CD14-positive monocyte (primary cell): ENCODE measurements at regions not wholly inside any gene's neighbourhood (a gene's known extent, or its start where the extent isn't known, plus 50 kb on each side); places are given as distances from the start of the nearest gene placed in this dataset.

ENCODE experiments used
- DNase-seq, 3 donors: peaks; one replicate each; pipeline ENCODE4 v3.0.0-alpha.2; 2011 to 2022
- H2AFZ ChIP-seq: 2 replicates; pipeline ENCODE4 v1.6.0; 2012; ENCODE audit warnings: mild to moderate bottlenecking, low read depth, low read length, inconsistent platforms; ENCODE audit not compliant: insufficient read depth, poor library complexity, severe bottlenecking
- H3K27ac ChIP-seq, 2 donors: 1 replicate in 1 of 2; 2 replicates in 1 of 2; pipeline ENCODE4 v1.5.1; 2012 to 2013; ENCODE audit warnings: low read length in 2 of 2, control low read depth in 1 of 2, inconsistent platforms in 1 of 2, low read depth in 1 of 2, mild to moderate bottlenecking in 1 of 2
- H3K27me3 ChIP-seq, 2 donors: one replicate each; pipeline versions ENCODE4 v1.6.0 to v1.6.1; 2011 to 2013; ENCODE audit warnings: low read length in 2 of 2; ENCODE audit not compliant: control insufficient read depth in 2 of 2, insufficient read depth in 2 of 2
- H3K36me3 ChIP-seq, 2 donors: replicated peaks in 1 of 2; 1 replicate in 1 of 2; 2 replicates in 1 of 2; pipeline versions ENCODE4 v1.5.1 to v1.6.1; 2012 to 2013; ENCODE audit warnings: low read length in 2 of 2, control low read depth in 1 of 2, inconsistent platforms in 1 of 2, mild to moderate bottlenecking in 1 of 2; ENCODE audit not compliant: insufficient read depth in 2 of 2, control insufficient read depth in 1 of 2
- H3K4me1 ChIP-seq, 2 donors: 1 replicate in 1 of 2; 2 replicates in 1 of 2; pipeline versions ENCODE4 v1.5.1 to v1.6.1; 2012 to 2013; ENCODE audit warnings: low read length in 2 of 2, control low read depth in 1 of 2, inconsistent platforms in 1 of 2, mild to moderate bottlenecking in 1 of 2, moderate library complexity in 1 of 2; ENCODE audit not compliant: insufficient read depth in 2 of 2, control insufficient read depth in 1 of 2
- H3K4me2 ChIP-seq: replicated peaks from 2 replicates; pipeline ENCODE3; 2012; ENCODE audit warnings: low read length, moderate library complexity, mild to moderate bottlenecking; ENCODE audit not compliant: poor library complexity, severe bottlenecking; ENCODE audit errors: extremely low read depth
- H3K4me3 ChIP-seq, 3 experiments: fragments of 200-600 bp in 1 of 3; sonication (generic) in 1 of 3; replicated peaks in 1 of 3; 1 replicate in 2 of 3; 2 replicates in 1 of 3; pipeline ENCODE4 v1.5.1; 2011 to 2013; ENCODE audit warnings: low read length in 3 of 3, mild to moderate bottlenecking in 3 of 3, control low read depth in 2 of 3, low read depth in 2 of 3, inconsistent platforms in 1 of 3, moderate library complexity in 1 of 3
- H3K79me2 ChIP-seq: 2 replicates; pipeline ENCODE4 v1.6.0; 2012; ENCODE audit warnings: mild to moderate bottlenecking, control low read depth, inconsistent platforms, low read length, moderate library complexity; ENCODE audit not compliant: insufficient read depth
- H3K9ac ChIP-seq: 2 replicates; pipeline ENCODE4 v1.6.0; 2017; ENCODE audit warnings: low read length, mild to moderate bottlenecking; ENCODE audit not compliant: insufficient read depth, poor library complexity, severe bottlenecking
- H3K9me3 ChIP-seq, 2 donors: replicated peaks in 1 of 2; 1 replicate in 1 of 2; 2 replicates in 1 of 2; pipeline versions ENCODE4 v1.5.1 to v1.6.1; 2012 to 2013; ENCODE audit warnings: low read length in 2 of 2, control low read depth in 1 of 2; ENCODE audit not compliant: control insufficient read depth in 1 of 2, insufficient read depth in 1 of 2
- H4K20me1 ChIP-seq: 2 replicates; pipeline ENCODE4 v1.6.0; 2012; ENCODE audit warnings: mild to moderate bottlenecking, low read length, control low read depth, moderate library complexity; ENCODE audit not compliant: insufficient read depth
- H3K27ac Mint-ChIP-seq, 7 donors: one replicate each; pipeline ENCODE4 v1.8.0; 2020; ENCODE audit warnings: mild to moderate bottlenecking in 7 of 7, mixed read lengths in 7 of 7, moderate library complexity in 6 of 7, inconsistent platforms in 2 of 7
- H3K27me3 Mint-ChIP-seq, 3 donors: one replicate each; pipeline ENCODE4 v1.8.0; 2021 to 2022; ENCODE audit warnings: low read depth in 3 of 3, mild to moderate bottlenecking in 3 of 3, mixed read lengths in 3 of 3, moderate library complexity in 3 of 3, inconsistent platforms in 1 of 3
- H3K36me3 Mint-ChIP-seq, 2 donors: one replicate each; pipeline ENCODE4 v1.8.0; 2020; ENCODE audit warnings: mixed read lengths in 2 of 2, inconsistent platforms in 1 of 2, mild to moderate bottlenecking in 1 of 2
- H3K4me1 Mint-ChIP-seq: one replicate; pipeline ENCODE4 v1.8.0; 2020; ENCODE audit warnings: mild to moderate bottlenecking, mixed read lengths
- H3K4me3 Mint-ChIP-seq, 2 donors: one replicate each; pipeline ENCODE4 v1.8.0; 2020; ENCODE audit warnings: mild to moderate bottlenecking in 2 of 2, mixed read lengths in 2 of 2, moderate library complexity in 1 of 2
- H3K9me3 Mint-ChIP-seq, 7 donors: one replicate each; pipeline ENCODE4 v1.8.0; 2020 to 2022; ENCODE audit warnings: mixed read lengths in 7 of 7, mild to moderate bottlenecking in 6 of 7, moderate library complexity in 6 of 7, inconsistent platforms in 2 of 7
- WGBS: methylation state at CpG from one replicate; pipeline ENCODE4 v1.1.5; 2013; ENCODE audit warnings: missing lambda C conversion rate; ENCODE audit not compliant: insufficient coverage; 5-methylcytosine and 5-hydroxymethylcytosine counted together
- intact Hi-C, 2 donors: fragments of 100-400 bp; cut with micrococcal nuclease; formaldehyde crosslinking; loops; one replicate each; pipeline versions ENCODE4 v1.15.0 to v1.15.1; 2023
- TF ChIP-seq, protein P1 (sequence below): fragments of 200-600 bp; IDR thresholded peaks from one replicate; pipeline ENCODE4 v1.8.0; 2022; ENCODE audit warnings: antibody characterized with exemption, mild to moderate bottlenecking

DNA sequence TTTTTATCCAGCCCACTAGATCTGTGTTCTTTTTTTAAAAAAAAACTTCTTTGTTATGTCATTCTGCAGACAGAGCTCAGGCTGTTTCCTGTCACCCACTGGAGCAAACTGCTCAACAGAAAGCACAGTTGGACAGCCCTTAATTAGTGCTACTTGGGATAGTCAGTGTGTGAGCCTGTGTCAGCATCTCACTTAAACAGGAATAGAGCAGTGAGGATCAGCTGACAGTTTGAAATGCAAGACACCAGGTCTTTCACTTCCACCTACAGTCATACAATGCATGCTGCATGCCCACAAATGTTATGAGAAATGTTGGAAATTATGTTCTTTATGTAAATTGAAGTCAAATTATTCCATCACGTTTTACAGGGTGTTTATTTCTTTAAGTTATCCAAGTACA is 174.9 kb downstream of the NR4A2 start:
- H3K27ac Mint-ChIP-seq = no peak overlapping the region
- no peak overlapping the region for H3K4me3 Mint-ChIP-seq
- Histone ChIP-seq H3K9ac (no peak overlapping the region), H3K4me2 (no peak overlapping the region), H3K36me3 (no peaks in the 10 kb centered on the region), H3K79me2 (no peaks in the 10 kb centered on the region), H3K27me3 (no peaks in the 10 kb centered on the region), H4K20me1 (no peaks in the 10 kb centered on the region), H3K9me3 (no peaks in the 10 kb centered on the region), H2AFZ (no peak overlapping the region), H3K4me3 (no peak overlapping the region), H3K4me1 (no peaks in the 10 kb centered on the region), H3K27ac (no peak overlapping the region)
- DNase-seq = no peak
- peaks cover 0 to 1% (median 0%) of the 10 kb centered on the region in 7 donors for H3K9me3 Mint-ChIP-seq
- H3K36me3 Mint-ChIP-seq = no peaks in the 10 kb centered on the region
- no CpG with 5 or more reads among the region's 1 CpG for WGBS
- H3K4me1 Mint-ChIP-seq = no peaks in the 10 kb centered on the region
- no peaks in the 10 kb centered on the region for H3K27me3 Mint-ChIP-seq
- TF ChIP-seq, protein P1, sequence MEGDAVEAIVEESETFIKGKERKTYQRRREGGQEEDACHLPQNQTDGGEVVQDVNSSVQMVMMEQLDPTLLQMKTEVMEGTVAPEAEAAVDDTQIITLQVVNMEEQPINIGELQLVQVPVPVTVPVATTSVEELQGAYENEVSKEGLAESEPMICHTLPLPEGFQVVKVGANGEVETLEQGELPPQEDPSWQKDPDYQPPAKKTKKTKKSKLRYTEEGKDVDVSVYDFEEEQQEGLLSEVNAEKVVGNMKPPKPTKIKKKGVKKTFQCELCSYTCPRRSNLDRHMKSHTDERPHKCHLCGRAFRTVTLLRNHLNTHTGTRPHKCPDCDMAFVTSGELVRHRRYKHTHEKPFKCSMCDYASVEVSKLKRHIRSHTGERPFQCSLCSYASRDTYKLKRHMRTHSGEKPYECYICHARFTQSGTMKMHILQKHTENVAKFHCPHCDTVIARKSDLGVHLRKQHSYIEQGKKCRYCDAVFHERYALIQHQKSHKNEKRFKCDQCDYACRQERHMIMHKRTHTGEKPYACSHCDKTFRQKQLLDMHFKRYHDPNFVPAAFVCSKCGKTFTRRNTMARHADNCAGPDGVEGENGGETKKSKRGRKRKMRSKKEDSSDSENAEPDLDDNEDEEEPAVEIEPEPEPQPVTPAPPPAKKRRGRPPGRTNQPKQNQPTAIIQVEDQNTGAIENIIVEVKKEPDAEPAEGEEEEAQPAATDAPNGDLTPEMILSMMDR = no peak
- intact Hi-C loops = no loop called here

DNA sequence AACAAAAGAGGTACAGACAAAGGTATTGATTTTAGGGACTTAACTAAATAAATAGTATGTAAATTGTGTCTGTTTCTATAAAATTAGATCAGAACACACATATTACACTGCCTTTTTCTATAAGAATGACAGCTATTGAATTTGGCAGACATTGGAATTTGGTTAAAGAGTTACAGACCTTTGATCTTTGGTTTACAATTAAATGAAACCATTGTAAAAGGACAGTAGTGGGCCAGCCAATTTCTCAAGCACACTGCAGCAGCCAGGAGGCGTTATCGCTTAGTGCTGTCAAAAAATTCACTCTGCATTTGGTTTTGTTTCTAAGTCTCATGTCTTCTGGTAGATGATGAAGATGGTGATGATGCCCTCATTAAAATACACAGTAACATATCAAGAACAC is 175.9 kb downstream of the NR4A2 start:
- no peaks in the 10 kb centered on the region for H3K27me3 Mint-ChIP-seq
- no peak overlapping the region for H3K4me3 Mint-ChIP-seq
- H4K20me1 ChIP-seq = no peaks in the 10 kb centered on the region
- no peak overlapping the region for H3K27ac Mint-ChIP-seq
- no peaks in the 10 kb centered on the region for H3K9me3 ChIP-seq
- H3K4me3 ChIP-seq = no peak overlapping the region
- no peak overlapping the region for H3K27ac ChIP-seq
- no peak overlapping the region for H2AFZ ChIP-seq
- TF ChIP-seq, protein P1 = no peak
- no peak for DNase-seq
- H3K4me2 ChIP-seq = no peak overlapping the region
- no peaks in the 10 kb centered on the region for H3K36me3 ChIP-seq
- H3K36me3 Mint-ChIP-seq = no peaks in the 10 kb centered on the region
- H3K9me3 Mint-ChIP-seq = peaks cover 0 to 1% (median 0%) of the 10 kb centered on the region in 7 donors
- H3K4me1 ChIP-seq = no peaks in the 10 kb centered on the region
- H3K27me3 ChIP-seq = no peaks in the 10 kb centered on the region
- H3K79me2 ChIP-seq = no peaks in the 10 kb centered on the region
- intact Hi-C loops = no loop called here
- no peak overlapping the region for H3K9ac ChIP-seq
- no peaks in the 10 kb centered on the region for H3K4me1 Mint-ChIP-seq
- no CpG with 5 or more reads among the region's 2 CpGs for WGBS
